HTR-8/SVneo (cell line): ENCODE measurements at regions not wholly inside any gene's neighbourhood (a gene's known extent, or its start where the extent isn't known, plus 50 kb on each side); places are given as distances from the start of the nearest gene placed in this dataset.
A peak's percentile ranks its signal among the peaks of the same experiment; 100 is the strongest.
"Not testable (repeated sequence)": the region's sequence is repeated elsewhere in the genome, so short reads cannot be mapped to it uniquely, and the experiment has no call there.

Source experiments
- DNase-seq: peaks from one replicate; pipeline ENCODE4 v3.0.0; 2011; ENCODE audit warnings: low spot score, mixed read lengths; ENCODE audit not compliant: insufficient read length
- FAIRE-seq: peaks from 2 replicates; lab custom pipeline; 2011; peaks lifted over from hg19 to GRCh38; lab: Jason Lieb, UNC

- FAIRE-seq, result no peak
- no peak for DNase-seq
Observed at GRCh38 chr6:15755526-15755925, 92.7 kb upstream of the DTNBP1 start.

DNA sequence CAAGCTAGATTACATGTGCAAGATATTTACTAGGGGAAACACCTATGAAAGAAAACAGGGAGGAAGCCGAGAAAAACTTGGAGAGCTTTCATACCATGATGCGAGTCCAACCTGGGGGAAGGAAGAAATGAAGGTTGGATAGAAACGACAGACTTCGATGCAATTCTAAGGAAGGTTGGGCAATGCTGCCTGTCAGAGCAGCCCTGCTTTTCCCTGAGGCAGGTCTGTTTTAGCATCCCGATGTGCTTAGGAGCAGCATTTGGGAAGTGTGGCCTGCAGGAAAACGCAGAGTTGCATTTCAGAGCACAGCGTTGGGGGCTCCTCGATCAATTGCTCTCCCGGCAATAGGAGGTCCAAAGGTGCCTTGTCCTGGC lies 91.9 kb upstream of the DTNBP1 start:
- DNase-seq (no peak), FAIRE-seq (no peak)

GRCh38 chr6:15754035-15754705 lies 91.3 kb upstream of the DTNBP1 start:
- FAIRE-seq (peak; percentile 33), DNase-seq (peak; percentile 49)

DNA sequence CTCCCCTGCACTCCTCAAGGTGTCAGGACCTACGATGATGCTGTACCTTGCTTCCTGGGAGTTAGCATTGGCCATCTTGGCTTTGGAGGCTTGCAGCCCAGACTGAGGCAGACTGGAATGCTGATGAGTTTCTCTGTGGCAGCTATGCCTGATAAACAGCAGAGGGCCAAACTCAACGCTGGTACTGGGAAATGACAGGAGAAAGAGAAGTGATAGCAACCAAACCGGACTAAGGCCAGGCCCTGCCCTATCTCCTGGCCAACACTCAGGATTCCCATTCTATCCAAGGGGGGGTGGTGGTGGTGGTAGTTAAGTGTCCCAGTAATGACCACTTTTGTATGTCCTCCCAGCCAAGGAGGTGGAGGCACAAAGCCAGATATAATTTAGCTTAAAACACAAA lies 90.0 kb upstream of the DTNBP1 start:
- FAIRE-seq (no peak), DNase-seq (no peak)

- DNase-seq (no peak), FAIRE-seq (no peak)
Observed at GRCh38 chr6:15751721-15752350, 89.0 kb upstream of the DTNBP1 start.

- DNase-seq (no peak), FAIRE-seq (no peak)
Observed at GRCh38 chr6:15748341-15748740, 85.5 kb upstream of the DTNBP1 start.

DNA sequence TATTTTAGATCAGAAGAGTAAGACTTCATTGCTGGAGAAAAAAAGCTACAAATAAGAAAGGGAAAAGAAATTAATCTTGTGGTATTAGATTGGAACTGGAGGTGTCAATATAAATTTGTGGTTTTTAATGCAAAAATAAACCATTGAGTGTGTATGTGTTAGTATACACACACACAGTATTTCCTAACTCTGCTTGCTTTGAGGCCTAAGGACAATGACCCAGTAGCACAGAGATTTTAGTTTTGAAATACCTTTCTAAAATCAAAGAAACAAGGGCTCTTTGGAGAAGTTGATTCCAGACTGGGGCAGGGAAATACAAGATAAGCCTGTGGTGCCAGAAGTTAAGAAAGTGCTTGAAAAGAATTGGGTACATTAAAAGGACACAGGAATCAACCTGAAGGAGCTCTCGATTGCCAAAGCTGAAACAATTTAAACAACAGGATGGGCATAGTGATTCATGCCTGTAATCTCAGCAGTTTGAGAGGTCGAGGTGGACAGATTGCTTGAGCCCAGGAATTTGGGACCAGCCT lies 84.6 kb upstream of the DTNBP1 start:
- DNase-seq, result no peak
- no peak for FAIRE-seq

- DNase-seq (no peak), FAIRE-seq (no peak)
Observed at GRCh38 chr6:15745781-15746180, 83.0 kb upstream of the DTNBP1 start.

DNA sequence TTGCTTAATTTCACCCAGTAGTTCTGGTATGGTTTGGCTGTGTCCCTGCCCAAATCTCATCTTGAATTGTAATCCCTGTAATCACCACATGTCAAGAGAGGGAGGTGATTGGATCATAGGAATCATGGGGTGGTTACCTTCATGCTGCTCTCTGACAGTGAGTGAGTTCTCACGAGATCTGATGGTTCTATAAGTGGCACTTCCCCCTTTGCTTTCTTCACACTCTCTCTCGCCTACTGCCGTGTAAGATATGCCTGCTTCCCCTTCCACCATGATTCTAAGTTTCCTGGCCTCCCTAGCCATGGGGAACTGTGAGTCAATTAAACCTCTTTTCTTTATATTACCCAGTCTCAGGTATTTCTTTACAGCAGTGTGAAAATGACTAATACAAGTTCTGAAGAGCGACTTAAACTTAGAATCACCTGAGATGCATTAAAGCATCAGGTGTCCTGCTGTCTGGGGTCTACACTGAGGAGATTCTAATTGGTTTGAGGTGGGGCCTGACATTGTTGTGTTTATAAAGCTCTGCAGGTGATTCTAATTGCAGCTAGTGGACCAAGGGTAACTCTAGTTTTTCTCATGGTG lies 82.1 kb upstream of the DTNBP1 start:
- no peak for FAIRE-seq
- DNase-seq, result no peak

DNA sequence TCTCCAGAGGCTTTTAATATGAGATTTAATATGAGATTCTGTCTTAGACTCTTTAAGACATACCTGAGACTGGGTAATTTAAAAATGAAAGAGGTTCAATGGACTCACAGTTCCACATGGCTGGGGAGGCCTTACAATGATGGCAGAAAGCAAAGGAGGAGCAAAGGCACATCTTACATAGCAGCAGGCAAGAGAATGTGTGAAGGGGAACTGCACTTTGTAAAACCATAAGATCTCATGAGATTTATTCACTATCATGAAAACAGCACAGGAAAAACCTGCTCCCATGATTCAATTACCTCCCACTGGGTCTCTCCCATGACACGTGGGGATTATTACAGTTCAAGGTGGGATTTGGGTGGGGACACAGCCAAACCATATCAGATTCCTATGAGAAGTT lies 79.2 kb upstream of the DTNBP1 start:
- not testable (repeated sequence) for DNase-seq, FAIRE-seq

DNA sequence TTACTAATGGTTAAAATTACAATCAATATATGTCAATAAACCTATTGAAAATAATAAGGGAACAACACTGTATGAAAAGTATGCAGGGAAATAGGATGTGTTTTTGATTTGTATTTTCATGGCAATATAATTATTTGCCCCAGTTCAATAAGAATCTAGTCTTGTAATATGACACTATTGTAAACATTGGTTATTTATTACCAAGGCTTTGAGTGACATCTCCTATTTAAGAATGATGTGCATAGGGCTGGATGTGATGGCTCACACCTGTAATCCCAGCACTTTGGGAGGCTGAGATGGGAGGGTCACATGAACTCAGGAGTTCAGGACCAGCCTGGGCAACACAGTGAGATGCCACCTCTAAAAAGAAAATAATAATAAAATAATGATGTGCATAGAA lies 78.6 kb upstream of the DTNBP1 start:
- no peak for DNase-seq
- no peak for FAIRE-seq

DNA sequence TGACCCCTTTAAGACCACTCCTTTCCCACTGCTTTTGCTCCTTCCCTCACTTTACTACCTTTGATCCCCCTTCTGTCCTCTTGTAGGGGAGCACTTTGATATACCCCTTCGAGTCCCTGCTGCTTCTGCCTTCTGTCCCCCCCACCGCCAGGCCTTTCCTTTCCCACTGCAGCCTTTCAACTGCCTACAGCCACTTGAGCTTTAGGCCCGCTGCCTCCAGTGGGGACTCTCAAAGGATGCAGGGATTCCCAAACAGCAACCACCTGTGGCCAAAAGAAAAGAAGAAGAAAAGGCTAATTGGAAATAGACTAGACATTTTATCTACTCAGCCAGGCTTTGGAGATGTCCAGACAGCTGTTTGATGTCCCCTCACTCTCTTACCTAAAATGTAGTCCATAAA lies 77.0 kb upstream of the DTNBP1 start:
- DNase-seq (no peak), FAIRE-seq (no peak)

- FAIRE-seq, result no peak
- no peak for DNase-seq
Observed at GRCh38 chr6:15739353-15739752, 76.5 kb upstream of the DTNBP1 start.

DNA sequence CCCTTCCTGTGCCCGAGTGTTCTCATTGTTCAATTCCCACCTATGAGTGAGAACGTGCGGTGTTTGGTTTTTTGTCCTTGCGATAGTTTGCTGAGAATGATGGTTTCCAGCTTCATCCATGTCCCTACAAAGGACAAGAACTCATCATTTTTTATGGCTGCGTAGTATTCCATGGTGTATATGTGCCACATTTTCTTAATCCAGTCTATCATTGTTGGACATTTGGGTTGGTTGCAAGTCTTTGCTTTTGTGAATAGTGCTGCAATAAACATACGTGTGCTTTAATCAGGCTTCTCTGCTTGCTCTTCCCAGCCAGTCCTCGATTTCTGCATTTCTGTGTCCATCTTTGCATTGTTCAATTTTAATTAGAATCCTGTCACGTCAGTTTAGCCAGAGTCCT lies 75.4 kb upstream of the DTNBP1 start:
- DNase-seq, FAIRE-seq: not testable (repeated sequence)

- DNase-seq (no peak), FAIRE-seq (no peak)
Observed at GRCh38 chr6:15736297-15736696, 73.5 kb upstream of the DTNBP1 start.

DNA sequence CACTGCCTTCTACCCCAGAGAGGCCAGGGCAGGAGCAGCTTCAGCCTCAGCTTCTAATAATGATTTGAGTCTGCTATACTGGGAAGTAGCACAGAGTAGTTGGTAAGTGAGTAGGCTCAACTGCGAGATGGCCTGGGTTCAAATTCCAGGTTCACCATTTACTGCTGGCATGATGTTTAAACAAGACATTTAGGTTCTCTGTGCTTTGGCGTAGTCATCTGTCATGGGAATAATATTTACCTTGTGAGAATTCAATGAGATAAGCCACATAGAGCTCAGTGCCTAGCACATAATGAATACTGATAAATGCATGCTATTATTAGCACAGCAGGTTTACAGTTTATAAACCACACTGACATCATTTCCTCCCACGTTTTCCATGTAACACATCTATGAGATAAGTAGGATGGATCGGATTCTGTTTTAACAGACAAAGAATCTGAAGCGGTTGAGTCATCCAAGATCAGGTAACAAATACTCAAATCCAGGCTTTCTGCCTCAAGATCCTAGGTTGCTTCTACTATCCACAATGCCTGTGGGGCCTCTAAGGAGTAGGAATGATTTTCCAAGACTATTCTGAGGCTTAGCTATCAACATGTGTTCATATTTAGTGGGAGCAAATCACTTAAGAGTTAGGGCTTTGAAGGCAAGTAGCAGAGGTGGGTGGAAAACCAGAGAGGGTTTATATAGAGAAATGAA lies 72.9 kb upstream of the DTNBP1 start:
- DNase-seq (peak; percentile 47), FAIRE-seq (peak; percentile 84)

DNA sequence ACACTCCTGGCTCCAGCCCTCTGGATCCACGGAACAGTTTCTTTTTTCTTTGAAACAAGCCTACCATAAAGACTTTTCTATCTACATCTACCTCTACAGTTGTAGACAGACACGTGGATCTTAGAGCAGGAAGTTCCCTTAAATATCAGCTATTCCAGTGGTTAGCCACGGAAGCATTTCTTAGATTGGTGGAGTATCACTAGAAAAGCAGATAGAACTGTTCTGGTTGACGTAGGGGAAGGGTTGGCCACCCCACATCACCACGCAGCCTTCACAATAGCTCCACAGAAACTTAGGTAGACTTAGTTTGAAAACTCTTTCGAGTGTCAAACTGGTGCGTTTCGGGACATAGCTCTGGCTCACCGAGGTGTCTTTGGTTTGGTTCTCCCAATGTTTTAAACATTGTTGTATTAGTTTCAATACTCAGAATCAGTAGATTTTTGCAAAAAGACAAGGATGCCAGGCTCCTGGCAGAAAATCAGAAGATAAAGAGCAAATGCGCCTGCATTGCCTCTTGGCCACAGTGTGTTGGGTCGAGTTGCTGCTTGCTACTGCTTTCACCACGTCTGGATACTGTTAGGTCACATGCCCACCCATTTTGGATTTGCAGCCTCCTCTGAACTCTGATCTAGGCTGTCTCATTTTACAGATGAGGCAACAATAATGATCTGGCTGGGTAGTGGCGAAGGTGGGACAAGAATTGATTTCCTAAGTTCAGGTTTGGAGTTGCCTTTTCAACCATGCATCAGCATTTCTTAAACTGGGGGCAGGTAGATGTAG lies 71.5 kb upstream of the DTNBP1 start:
- FAIRE-seq, result no peak
- no peak for DNase-seq

- no peak for DNase-seq
- no peak for FAIRE-seq
Observed at GRCh38 chr6:15730922-15731321, 68.1 kb upstream of the DTNBP1 start.

DNA sequence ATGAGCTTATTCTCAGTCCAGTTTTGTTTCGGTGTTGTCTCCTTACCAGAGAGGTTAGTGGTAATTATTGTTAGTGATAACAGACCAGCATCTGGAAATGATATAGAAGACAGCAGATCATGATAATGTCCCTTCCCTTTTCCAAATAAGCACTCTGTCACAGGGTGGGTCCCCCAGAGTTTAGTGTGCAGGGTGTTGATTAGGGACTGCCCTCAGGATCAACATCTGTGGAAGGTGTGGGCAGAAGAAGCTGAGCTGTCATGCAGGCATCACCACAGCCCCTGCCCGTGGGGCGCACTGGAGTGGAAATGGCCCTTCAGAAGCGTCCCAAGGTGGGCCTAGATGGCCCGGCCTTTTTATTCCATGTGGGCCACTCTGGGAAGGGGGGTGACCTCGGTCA lies 67.6 kb upstream of the DTNBP1 start:
- no peak for FAIRE-seq
- DNase-seq, result no peak

DNA sequence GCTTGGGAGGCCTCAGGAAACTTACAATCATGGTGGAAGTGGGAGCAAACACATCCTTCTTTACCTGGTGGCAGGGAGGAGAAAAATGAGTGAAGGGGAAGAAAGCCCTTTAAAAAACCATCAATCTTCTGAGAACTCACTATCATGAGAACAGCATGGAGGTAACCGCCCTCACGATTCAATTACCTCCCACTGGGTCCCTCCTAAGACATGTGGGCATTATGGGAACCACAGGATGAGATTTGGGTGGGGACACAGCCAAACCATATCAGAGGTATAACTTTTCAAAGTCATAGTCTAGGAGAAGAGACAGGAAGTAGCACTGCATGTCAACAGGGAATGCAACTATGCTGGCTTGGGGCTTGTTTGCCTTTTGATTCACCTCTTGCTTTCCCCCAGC lies 59.9 kb upstream of the DTNBP1 start:
- no peak for FAIRE-seq
- DNase-seq, result no peak
